Stomach (tissue), 4 donors: ENCODE measurements at regions not wholly inside any gene's neighbourhood (a gene's known extent, or its start where the extent isn't known, plus 50 kb on each side); places are given as distances from the start of the nearest gene placed in this dataset.

Experiments used
- CTCF ChIP-seq, 7 experiments: fragments of 450-650 bp in 4 of 7; fragments of 200-600 bp in 3 of 7; sonication (generic) in 3 of 7; IDR thresholded peaks; one replicate each; pipeline ENCODE4 v1.5.1; 2016 to 2019; ENCODE audit warnings: antibody characterized with exemption in 7 of 7, control low read depth in 2 of 7, mild to moderate bottlenecking in 1 of 7
- EP300 ChIP-seq: sonication (generic); formaldehyde crosslinking; IDR thresholded peaks from one replicate; pipeline ENCODE4 v1.6.1; 2017; ENCODE audit warnings: antibody characterized with exemption
- POLR2A ChIP-seq, 4 donors: fragments of 450-650 bp; IDR thresholded peaks; one replicate each; pipeline ENCODE4 v1.6.1; 2016; ENCODE audit warnings: antibody characterized with exemption in 4 of 4, control low read depth in 2 of 4, mild to moderate bottlenecking in 1 of 4, moderate library complexity in 1 of 4
- POLR2AphosphoS5 ChIP-seq, 3 donors: sonication (generic); formaldehyde crosslinking; IDR thresholded peaks; one replicate each; pipeline ENCODE4 v1.6.1; 2016; ENCODE audit warnings: antibody characterized with exemption in 3 of 3

GRCh38 chr1:25066256-25066655, 136.2 kb upstream of the RUNX3 start:
- no peak for TF ChIP-seq CTCF (IDR thresholded peaks at IDR 0.05)
- TF ChIP-seq POLR2A (IDR thresholded peaks at IDR 0.05), result no peak
- no peak for TF ChIP-seq POLR2AphosphoS5 (IDR thresholded peaks at IDR 0.05)
- no peak for TF ChIP-seq EP300
